C4-2B (cell line): ENCODE measurements at regions not wholly inside any gene's neighbourhood (a gene's known extent, or its start where the extent isn't known, plus 50 kb on each side); places are given as distances from the start of the nearest gene placed in this dataset.

Experiments
- CTCF ChIP-seq: fragments of 450-650 bp; conservative IDR thresholded peaks from 2 replicates; pipeline ENCODE4 v1.5.1; 2017; ENCODE audit warnings: mild to moderate bottlenecking
- ZFX ChIP-seq: fragments of 450-650 bp; IDR thresholded peaks from 2 replicates; pipeline ENCODE4 v1.6.1; 2017

DNA sequence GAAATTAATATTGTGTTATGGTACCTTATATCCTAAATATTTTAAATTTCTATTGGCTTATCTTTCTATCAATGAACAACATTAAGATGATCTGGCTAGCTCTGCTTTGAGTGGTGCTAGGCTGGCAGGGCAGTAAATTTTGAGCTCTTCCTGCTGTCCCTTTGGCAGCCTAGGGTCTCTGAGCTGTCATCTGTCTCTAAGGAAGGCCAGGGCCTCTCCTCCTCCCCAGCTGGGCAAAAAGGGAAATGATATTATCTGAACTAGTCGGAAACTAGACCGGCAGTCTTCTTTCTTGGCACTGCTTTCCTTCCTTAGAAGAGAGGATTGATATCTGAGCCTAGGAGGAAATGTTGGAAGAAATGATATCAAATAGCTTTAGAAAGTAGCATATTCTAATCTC lies 176.7 kb upstream of the BTBD3 start:
- TF ChIP-seq CTCF = no peak
- no peak for TF ChIP-seq ZFX
